Heart right ventricle (tissue), 16 donors: ENCODE measurements at regions not wholly inside any gene's neighbourhood (a gene's known extent, or its start where the extent isn't known, plus 50 kb on each side); places are given as distances from the start of the nearest gene placed in this dataset.

ENCODE experiments used
- ATAC-seq, 8 donors: fragments of 200-7000 bp; cut with Tn5 transposase; one replicate each; pipeline ENCODE4 v1.9.1; 2020; ENCODE audit warnings: mild to moderate bottlenecking in 8 of 8, moderate library complexity in 8 of 8, moderate number of reproducible peaks in 1 of 8
- DNase-seq, 2 donors: peaks; one replicate each; pipeline ENCODE4 v3.0.0-alpha.2; 2020
- H3K27ac ChIP-seq, 10 donors: fragments of 200-600 bp; sonication (generic) in 2 of 10; one replicate each; pipeline versions ENCODE4 v1.5.0 to v1.8.0; 2020 to 2022; ENCODE audit warnings: mild to moderate bottlenecking in 3 of 10
- H3K27me3 ChIP-seq, 7 donors: fragments of 200-600 bp; one replicate each; pipeline ENCODE4 v1.8.0; 2021 to 2022; ENCODE audit warnings: mild to moderate bottlenecking in 2 of 7
- H3K36me3 ChIP-seq, 9 donors: fragments of 200-600 bp; sonication (generic) in 1 of 9; one replicate each; pipeline versions ENCODE4 v1.5.0 to v1.8.0; 2020 to 2022; ENCODE audit warnings: mild to moderate bottlenecking in 2 of 9
- H3K4me1 ChIP-seq, 9 donors: fragments of 200-600 bp; sonication (generic) in 1 of 9; one replicate each; pipeline versions ENCODE4 v1.5.0 to v1.8.0; 2020 to 2022; ENCODE audit warnings: mild to moderate bottlenecking in 4 of 9
- H3K4me3 ChIP-seq, 10 donors: fragments of 200-600 bp; sonication (generic) in 2 of 10; one replicate each; pipeline versions ENCODE4 v1.5.0 to v1.8.0; 2020 to 2022; ENCODE audit warnings: mild to moderate bottlenecking in 7 of 10, moderate library complexity in 2 of 10
- H3K9me3 ChIP-seq, 11 donors: fragments of 200-600 bp in 10 of 11; sonication (generic) in 2 of 11; one replicate each; pipeline versions ENCODE4 v1.5.0 to v1.8.0; 2013 to 2022; ENCODE audit warnings: mild to moderate bottlenecking in 2 of 11, control low read depth in 1 of 11, moderate library complexity in 1 of 11
- CTCF ChIP-seq, 9 donors: fragments of 200-600 bp; sonication (generic) in 2 of 9; IDR thresholded peaks; one replicate each; pipeline versions ENCODE4 v1.5.0 to v1.8.0; 2021 to 2022; ENCODE audit warnings: antibody characterized with exemption in 9 of 9, mild to moderate bottlenecking in 5 of 9, moderate library complexity in 1 of 9
- WGBS, 2 donors: extraction: QIAGEN DNeasy Blood & Tissue Kit; methylation state at CpG; one replicate each; pipeline ENCODE4 v1.1.7; 2013; ENCODE audit warnings: inconsistent platforms in 1 of 2; 5-methylcytosine and 5-hydroxymethylcytosine counted together
- intact Hi-C, 10 donors: fragments of 100-400 bp; cut with DNase I; formaldehyde crosslinking; loops; one replicate each; pipeline versions ENCODE4 v1.11.1 to v1.14.2; 2022
- donor health status: Arrhythmogenic right ventricular cardiomyopathy.
- donor health status: ischemic (EF 13 %, LVEDD 7.1; RV severe dilation, severe dysfunction).
- donor health status: healthy with polysubstance abuse.
- donor health status: DM: no; HTN: yes; CAD: no.
- donor health status: DM: no; HTN: no; CAD: no.
- donor health status: ischemic (EF 25% LVEDD 6.9; RV normal size, moderate dysfunction).
- donor health status: ischemic (EF 25% LVEDD 5.7; RV mildly dilated, moderate dysfunction).
- donor health status: healthy.
- donor health status: DM: yes; HTN: yes; CAD: no.
- donor health status: Ischemic cardiomyopathy.
- donor health status: ischemic (EF 35%, LVEDD 5.7; RV mildly dilated, moderate dysfunction).
- donor health status: nonischemic (EF 11% LVEDD 7.7; RV severe dilation, severe dysfunction).
- donor health status: DM: yes; HTN: yes; CAD: no.
- donor health status: PGD.
- donor health status: ischemic (EF 29% LVEDD 5.4; RV normal size, mild dysfunction).
- donor health status: nonischemic (EF 23%, LVEDD 6.1; RV moderate dilation, normal function).

GRCh38 chr5:124162767-124163532 lies 583.5 kb downstream of the ZNF608 start:
- DNase-seq (peak; percentile 32 to 38), ATAC-seq (peak; percentile 33 to 86 (median 73))
- no peak for TF ChIP-seq CTCF (IDR thresholded peaks at IDR 0.05)
- Histone ChIP-seq H3K4me1 (peaks cover 0 to 9% (median 5%) of the 10 kb centered on the region in 9 donors), H3K9me3 (peaks cover 0 to 1% (median 0%) of the 10 kb centered on the region in 11 donors), H3K36me3 (no peaks in the 10 kb centered on the region), H3K27ac (no peak overlapping the region), H3K4me3 (peak overlapping the region in 1 of 10 donors; percentile 12), H3K27me3 (no peaks in the 10 kb centered on the region)
- intact Hi-C loops, result no loop called here
- 12 to 13% methylated on average over 8 of the region's 8 CpGs for WGBS, 2 donors

GRCh38 chr5:124161266-124161665 lies 585.2 kb downstream of the ZNF608 start:
- Histone ChIP-seq H3K4me3 (no peak overlapping the region), H3K9me3 (peaks cover 0 to 4% (median 0%) of the 10 kb centered on the region in 11 donors), H3K27ac (no peak overlapping the region), H3K4me1 (peaks cover 0 to 20% (median 8%) of the 10 kb centered on the region in 9 donors), H3K27me3 (no peaks in the 10 kb centered on the region), H3K36me3 (no peaks in the 10 kb centered on the region)
- intact Hi-C loops, result no loop called here
- no peak for TF ChIP-seq CTCF (IDR thresholded peaks at IDR 0.05)
- DNase-seq (no peak), ATAC-seq (no peak)
- 91 to 94% methylated on average over 5 of the region's 5 CpGs for WGBS, 2 donors

GRCh38 chr5:124160265-124160664 lies 586.2 kb downstream of the ZNF608 start:
- Histone ChIP-seq H3K27ac (no peak overlapping the region), H3K4me3 (no peak overlapping the region), H3K27me3 (no peaks in the 10 kb centered on the region), H3K36me3 (no peaks in the 10 kb centered on the region), H3K4me1 (peaks cover 0 to 20% (median 8%) of the 10 kb centered on the region in 9 donors), H3K9me3 (peaks cover 0 to 14% (median 9%) of the 10 kb centered on the region in 11 donors)
- WGBS, 2 donors, result 74 to 86% methylated on average over 2 of the region's 2 CpGs
- DNase-seq (no peak), ATAC-seq (no peak)
- no peak for TF ChIP-seq CTCF (IDR thresholded peaks at IDR 0.05)
- intact Hi-C loops, result no loop called here

- Histone ChIP-seq H3K4me1 (peaks cover 0 to 11% (median 5%) of the 10 kb centered on the region in 9 donors), H3K9me3 (peaks cover 0 to 43% (median 30%) of the 10 kb centered on the region in 11 donors), H3K36me3 (no peaks in the 10 kb centered on the region), H3K27ac (no peak overlapping the region), H3K27me3 (no peaks in the 10 kb centered on the region), H3K4me3 (no peak overlapping the region)
- intact Hi-C loops, result no loop called here
- ATAC-seq, result no peak
- no peak for DNase-seq
- WGBS, 2 donors, result 57 to 72% methylated on average over 2 of the region's 2 CpGs
- no peak for TF ChIP-seq CTCF (IDR thresholded peaks at IDR 0.05)
Observed at GRCh38 chr5:124157320-124157719, 589.1 kb downstream of the ZNF608 start.
